ENCODE measurements at regions not wholly inside any gene's neighbourhood (a gene's known extent, or its start where the extent isn't known, plus 50 kb on each side); places are given as distances from the start of the nearest gene placed in this dataset.

GRCh38 chr21:17915976-17916375 lies 96.8 kb upstream of the C21orf91 start (continued):
- no peak for TF ChIP-seq ERF (CRISPR knock-in tag; IDR thresholded peaks at IDR 0.05)

- Histone ChIP-seq H3K9me3 (ENCODE audit: low read length) (no peaks in the 10 kb centered on the region), H4K20me1 (ENCODE audit: insufficient read depth, low read length) (no peaks in the 10 kb centered on the region), H3K36me3 (replicated peaks in 1 of 2; ENCODE audit: control insufficient read depth in 1 of 2, insufficient read depth in 2 of 2, low read length in 2 of 2) (no peaks in the 10 kb centered on the region), H3K4me1 (ENCODE audit: insufficient read depth, low read length) (no peaks in the 10 kb centered on the region), H3K9ac (ENCODE audit: insufficient read depth, low read depth, low read length) (no peak overlapping the region), H3K4me2 (ENCODE audit: low read depth, low read length) (no peak overlapping the region), H3K79me2 (ENCODE audit: insufficient read depth, low read length) (no peaks in the 10 kb centered on the region), H2AFZ (ENCODE audit: low read length) (no peak overlapping the region), H3K27ac (ENCODE audit: extremely low read length, insufficient read depth, low read length) (no peak overlapping the region), H3K27me3 (ENCODE audit: control insufficient read depth in 1 of 2, insufficient read depth in 2 of 2, low read length in 2 of 2) (no peaks in the 10 kb centered on the region; a peak in 1 of 5 replicates), H3K4me3 (replicated peaks in 1 of 3; ENCODE audit: insufficient read depth in 1 of 3, low read depth in 2 of 3, low read length in 3 of 3) (no peak overlapping the region)
- ChIA-PET CTCF (ENCODE audit: low intra/inter-chr PET ratio, low total read pairs) (no interaction called here), POLR2A (no interaction called here)
- WGBS (ENCODE audit: low lambda C conversion rate): 25% methylated on average over 3 of the region's 3 CpGs
- TF ChIP-seq HDAC2 (CRISPR knock-in tag; IDR thresholded peaks at IDR 0.05) (no peak), ZC3H4 (CRISPR knock-in tag; IDR thresholded peaks at IDR 0.05; ENCODE audit: borderline replicate concordance) (no peak), HHEX (CRISPR knock-in tag; IDR thresholded peaks at IDR 0.05) (no peak), ZNF607 (CRISPR knock-in tag; IDR thresholded peaks at IDR 0.05; ENCODE audit: borderline replicate concordance) (no peak), ZNF24 (IDR thresholded peaks at IDR 0.05) (no peak), TCF7 (IDR thresholded peaks at IDR 0.05; ENCODE audit: low read depth) (no peak), ZNF510 (CRISPR knock-in tag; IDR thresholded peaks at IDR 0.05; ENCODE audit: low read depth) (no peak), CAMTA2 (CRISPR knock-in tag; IDR thresholded peaks at IDR 0.05; ENCODE audit: borderline replicate concordance) (no peak), ZNF329 (CRISPR knock-in tag; IDR thresholded peaks at IDR 0.05; ENCODE audit: low read depth) (no peak), ZFP36 (IDR thresholded peaks at IDR 0.05; ENCODE audit: borderline replicate concordance, low read depth, low read length, partially characterized antibody) (no peak), NFE2L1 (CRISPR knock-in tag; IDR thresholded peaks at IDR 0.05; ENCODE audit: borderline replicate concordance) (no peak), KLF11 (CRISPR knock-in tag; IDR thresholded peaks at IDR 0.05) (no peak), ZNF251 (CRISPR knock-in tag; IDR thresholded peaks at IDR 0.05) (no peak), FOSL1 (CRISPR knock-in tag; IDR thresholded peaks at IDR 0.05; ENCODE audit: borderline replicate concordance) (no peak), ZNF780A (CRISPR knock-in tag; IDR thresholded peaks at IDR 0.05) (no peak), ZNF296 (CRISPR knock-in tag; conservative IDR thresholded peaks at IDR 0.05) (no peak)
- no TSS peak for BruUV-seq (replicated peaks)
- ATAC-seq: no peak
- no peak for FAIRE-seq
- in situ Hi-C loops (cut with HindIII; ENCODE audit: extremely low pct_ligation_motif_present, low pct_unique_long_range_greater_than_20kb) (no loop called here), intact Hi-C loops (cut with micrococcal nuclease; ENCODE audit: unreplicated experiment) (no loop called here)
- no peak for DNase-seq (ENCODE audit: low spot score)
Measured at GRCh38 chr21:17911628-17912027, 92.5 kb upstream of the C21orf91 start.

Measured in HepG2 (cell line).